Esophagus squamous epithelium (tissue), 4 donors: ENCODE measurements at regions not wholly inside any gene's neighbourhood (a gene's known extent, or its start where the extent isn't known, plus 50 kb on each side); places are given as distances from the start of the nearest gene placed in this dataset.

ENCODE experiments used
- POLR2A ChIP-seq, 4 donors: fragments of 450-650 bp; IDR thresholded peaks; one replicate each; pipeline ENCODE4 v1.6.1; 2017; ENCODE audit warnings: antibody characterized with exemption in 4 of 4, mild to moderate bottlenecking in 4 of 4, moderate library complexity in 3 of 4
- TF ChIP-seq, protein P1 (sequence below), 6 experiments: fragments of 450-650 bp in 4 of 6; fragments of 200-600 bp in 2 of 6; sonication (generic) in 2 of 6; IDR thresholded peaks; one replicate each; pipeline ENCODE4 v1.5.1; 2016 to 2019; ENCODE audit warnings: antibody characterized with exemption in 6 of 6, mild to moderate bottlenecking in 4 of 6, moderate library complexity in 4 of 6

DNA sequence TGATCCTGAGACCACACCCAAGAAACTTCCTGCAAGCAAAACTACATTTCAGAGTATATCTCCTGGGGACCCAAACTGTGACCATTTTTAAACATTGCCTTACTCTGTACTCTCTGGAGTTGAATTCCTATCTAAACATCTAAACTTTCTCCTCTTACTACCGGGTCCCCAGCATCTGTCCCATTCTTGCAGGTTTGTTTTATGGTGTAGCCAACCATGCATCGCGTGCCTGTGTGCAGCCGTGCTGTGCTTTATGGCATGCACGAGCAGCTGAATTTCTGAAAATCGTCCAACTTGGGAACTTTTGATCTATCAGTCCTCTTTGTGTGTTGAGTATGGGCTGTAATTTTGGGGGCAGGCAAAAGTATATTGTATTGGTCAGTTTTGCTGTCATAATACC lies 423.8 kb upstream of the DPP6 start:
- TF ChIP-seq, protein P1, sequence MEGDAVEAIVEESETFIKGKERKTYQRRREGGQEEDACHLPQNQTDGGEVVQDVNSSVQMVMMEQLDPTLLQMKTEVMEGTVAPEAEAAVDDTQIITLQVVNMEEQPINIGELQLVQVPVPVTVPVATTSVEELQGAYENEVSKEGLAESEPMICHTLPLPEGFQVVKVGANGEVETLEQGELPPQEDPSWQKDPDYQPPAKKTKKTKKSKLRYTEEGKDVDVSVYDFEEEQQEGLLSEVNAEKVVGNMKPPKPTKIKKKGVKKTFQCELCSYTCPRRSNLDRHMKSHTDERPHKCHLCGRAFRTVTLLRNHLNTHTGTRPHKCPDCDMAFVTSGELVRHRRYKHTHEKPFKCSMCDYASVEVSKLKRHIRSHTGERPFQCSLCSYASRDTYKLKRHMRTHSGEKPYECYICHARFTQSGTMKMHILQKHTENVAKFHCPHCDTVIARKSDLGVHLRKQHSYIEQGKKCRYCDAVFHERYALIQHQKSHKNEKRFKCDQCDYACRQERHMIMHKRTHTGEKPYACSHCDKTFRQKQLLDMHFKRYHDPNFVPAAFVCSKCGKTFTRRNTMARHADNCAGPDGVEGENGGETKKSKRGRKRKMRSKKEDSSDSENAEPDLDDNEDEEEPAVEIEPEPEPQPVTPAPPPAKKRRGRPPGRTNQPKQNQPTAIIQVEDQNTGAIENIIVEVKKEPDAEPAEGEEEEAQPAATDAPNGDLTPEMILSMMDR (IDR thresholded peaks at IDR 0.05), result no peak
- no peak for TF ChIP-seq POLR2A (IDR thresholded peaks at IDR 0.05)
